Tibial nerve (tissue), 4 donors: ENCODE measurements at regions not wholly inside any gene's neighbourhood (a gene's known extent, or its start where the extent isn't known, plus 50 kb on each side); places are given as distances from the start of the nearest gene placed in this dataset.

Experiments
- DNase-seq, 2 donors: peaks; one replicate each; pipeline ENCODE4 v3.0.0-alpha.2; 2019; ENCODE audit warnings: low spot score in 2 of 2
- H3K27ac ChIP-seq, 4 donors: fragments of 200-600 bp; sonication (generic) in 3 of 4; one replicate each; pipeline ENCODE4 v1.5.1; 2017 to 2019; ENCODE audit warnings: mild to moderate bottlenecking in 1 of 4
- H3K27me3 ChIP-seq, 2 donors: fragments of 200-600 bp; sonication (generic) in 1 of 2; one replicate each; pipeline versions ENCODE4 v1.5.1 to v1.6.0; 2017 to 2019
- H3K36me3 ChIP-seq, 3 donors: fragments of 200-600 bp; sonication (generic); one replicate each; pipeline ENCODE4 v1.5.1; 2018 to 2019
- H3K4me1 ChIP-seq, 4 donors: fragments of 200-600 bp; sonication (generic) in 3 of 4; one replicate each; pipeline ENCODE4 v1.5.1; 2017 to 2019
- H3K4me3 ChIP-seq, 4 donors: fragments of 200-600 bp; sonication (generic) in 3 of 4; one replicate each; pipeline ENCODE4 v1.5.1; 2017 to 2019; ENCODE audit warnings: mild to moderate bottlenecking in 1 of 4, moderate library complexity in 1 of 4
- H3K9me3 ChIP-seq, 4 donors: fragments of 200-600 bp; sonication (generic) in 3 of 4; one replicate each; pipeline ENCODE4 v1.5.1; 2017 to 2019
- CTCF ChIP-seq, 5 experiments: fragments of 200-600 bp in 3 of 5; fragments of 450-650 bp in 2 of 5; sonication (generic) in 3 of 5; IDR thresholded peaks; one replicate each; pipeline ENCODE4 v1.5.1; 2016 to 2019; ENCODE audit warnings: antibody characterized with exemption in 5 of 5, mild to moderate bottlenecking in 3 of 5, moderate library complexity in 2 of 5
- EP300 ChIP-seq, 2 donors: sonication (generic); formaldehyde crosslinking; IDR thresholded peaks; one replicate each; pipeline ENCODE4 v1.6.1; 2017; ENCODE audit warnings: antibody characterized with exemption in 2 of 2, mild to moderate bottlenecking in 1 of 2
- POLR2A ChIP-seq, 2 donors: fragments of 450-650 bp; IDR thresholded peaks; one replicate each; pipeline ENCODE4 v1.6.1; 2017; ENCODE audit warnings: antibody characterized with exemption in 2 of 2, mild to moderate bottlenecking in 2 of 2, moderate library complexity in 2 of 2
- WGBS, 2 donors: methylation state at CpG; one replicate each; pipeline ENCODE4 v1.1.5; 2018; 5-methylcytosine and 5-hydroxymethylcytosine counted together

- no peaks in the 10 kb centered on the region for H3K27me3 ChIP-seq
- whole genome bisulfite sequencing, 2 donors: 61 to 63% methylated on average over 1 of the region's 1 CpG
- no peaks in the 10 kb centered on the region for H3K9me3 ChIP-seq
- H3K4me3 ChIP-seq: no peak overlapping the region
- TF ChIP-seq POLR2A (IDR thresholded peaks at IDR 0.05) (no peak), CTCF (IDR thresholded peaks at IDR 0.05) (no peak), EP300 (IDR thresholded peaks at IDR 0.05) (no peak)
- no peak overlapping the region for H3K27ac ChIP-seq
- DNase-seq: no peak
- peaks cover 0 to 20% (median 6%) of the 10 kb centered on the region in 4 donors for H3K4me1 ChIP-seq
- no peaks in the 10 kb centered on the region for H3K36me3 ChIP-seq
These were observed 397.5 kb upstream of the CDH11 start for GRCh38 chr16:65519402-65519801.

GRCh38 chr16:65515193-65515592, 393.3 kb upstream of the CDH11 start:
- H3K4me1 ChIP-seq: peaks cover 0 to 8% (median under 1%) of the 10 kb centered on the region in 4 donors
- no peaks in the 10 kb centered on the region for H3K27me3 ChIP-seq
- TF ChIP-seq EP300 (IDR thresholded peaks at IDR 0.05) (no peak), POLR2A (IDR thresholded peaks at IDR 0.05) (no peak), CTCF (IDR thresholded peaks at IDR 0.05) (no peak)
- no peak overlapping the region for H3K4me3 ChIP-seq
- no peaks in the 10 kb centered on the region for H3K36me3 ChIP-seq
- no peak overlapping the region for H3K27ac ChIP-seq
- WGBS, 2 donors: 75 to 96% methylated on average over 4 of the region's 4 CpGs
- no peaks in the 10 kb centered on the region for H3K9me3 ChIP-seq
- no peak for DNase-seq

- Histone ChIP-seq H3K27ac (no peak overlapping the region), H3K9me3 (no peaks in the 10 kb centered on the region), H3K27me3 (no peaks in the 10 kb centered on the region), H3K4me1 (no peaks in the 10 kb centered on the region), H3K36me3 (no peaks in the 10 kb centered on the region), H3K4me3 (no peak overlapping the region)
- 60 to 67% methylated on average over 7 of the region's 7 CpGs for WGBS, 2 donors
- TF ChIP-seq CTCF (IDR thresholded peaks at IDR 0.05) (no peak), POLR2A (IDR thresholded peaks at IDR 0.05) (no peak), EP300 (IDR thresholded peaks at IDR 0.05) (no peak)
- DNase-seq: no peak
These were observed 389.0 kb upstream of the CDH11 start for GRCh38 chr16:65510850-65511249.

DNA sequence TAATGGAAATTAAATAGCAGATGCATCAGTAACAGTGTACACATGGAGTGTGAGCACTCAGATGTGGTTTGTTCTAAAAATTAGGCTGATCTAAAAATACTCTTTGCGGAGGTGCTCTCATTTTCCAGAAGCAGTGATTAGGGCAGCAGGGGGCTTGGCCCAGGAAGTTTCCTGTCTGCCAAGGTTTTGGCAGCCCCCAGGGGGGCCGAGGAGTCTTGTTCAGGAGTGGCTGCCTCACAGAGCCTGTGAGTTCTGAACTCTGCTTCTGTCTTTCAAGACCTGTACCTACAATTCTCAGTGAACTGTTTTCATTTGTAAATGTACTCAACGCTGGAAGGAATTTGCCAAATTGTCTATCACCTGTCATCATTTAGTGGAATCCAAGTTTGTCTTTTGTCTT, 388.4 kb upstream of the CDH11 start:
- H3K36me3 ChIP-seq: no peaks in the 10 kb centered on the region
- no peak overlapping the region for H3K4me3 ChIP-seq
- DNase-seq: no peak
- H3K9me3 ChIP-seq: no peaks in the 10 kb centered on the region
- no peak overlapping the region for H3K27ac ChIP-seq
- H3K4me1 ChIP-seq: no peaks in the 10 kb centered on the region
- WGBS, 2 donors: 58 to 64% methylated on average over 3 of the region's 3 CpGs
- no peak for TF ChIP-seq EP300 (IDR thresholded peaks at IDR 0.05)
- TF ChIP-seq POLR2A (IDR thresholded peaks at IDR 0.05): no peak
- TF ChIP-seq CTCF (IDR thresholded peaks at IDR 0.05): no peak
- no peaks in the 10 kb centered on the region for H3K27me3 ChIP-seq

GRCh38 chr16:65509172-65509571, 387.3 kb upstream of the CDH11 start:
- TF ChIP-seq EP300 (IDR thresholded peaks at IDR 0.05): no peak
- TF ChIP-seq POLR2A (IDR thresholded peaks at IDR 0.05): no peak
- no peak for TF ChIP-seq CTCF (IDR thresholded peaks at IDR 0.05)
- Histone ChIP-seq H3K27me3 (no peaks in the 10 kb centered on the region), H3K4me1 (no peaks in the 10 kb centered on the region), H3K27ac (no peak overlapping the region), H3K36me3 (no peaks in the 10 kb centered on the region), H3K4me3 (no peak overlapping the region), H3K9me3 (no peaks in the 10 kb centered on the region)
- DNase-seq: no peak
- 77 to 78% methylated on average over 4 of the region's 4 CpGs for WGBS, 2 donors
